ENCODE measurements at regions not wholly inside any gene's neighbourhood (a gene's known extent, or its start where the extent isn't known, plus 50 kb on each side); places are given as distances from the start of the nearest gene placed in this dataset.

GRCh38 chr6:104653781-104654180, 205.9 kb downstream of the HACE1 start:
- DNase-seq, result no peak
- Histone ChIP-seq H3K36me3 (no peaks in the 10 kb centered on the region), H3K27me3 (no peaks in the 10 kb centered on the region), H3K9me3 (no peaks in the 10 kb centered on the region), H3K4me3 (no peak overlapping the region), H3K4me1 (no peaks in the 10 kb centered on the region), H3K27ac (no peak overlapping the region)
- WGBS (ENCODE audit: insufficient coverage, low coverage, low lambda C conversion rate, missing lambda C conversion rate), result 40% methylated on average over 3 of the region's 3 CpGs
- no peak for ATAC-seq
- no peak for TF ChIP-seq POLR2A (IDR thresholded peaks at IDR 0.05)
- TF ChIP-seq, protein P1, sequence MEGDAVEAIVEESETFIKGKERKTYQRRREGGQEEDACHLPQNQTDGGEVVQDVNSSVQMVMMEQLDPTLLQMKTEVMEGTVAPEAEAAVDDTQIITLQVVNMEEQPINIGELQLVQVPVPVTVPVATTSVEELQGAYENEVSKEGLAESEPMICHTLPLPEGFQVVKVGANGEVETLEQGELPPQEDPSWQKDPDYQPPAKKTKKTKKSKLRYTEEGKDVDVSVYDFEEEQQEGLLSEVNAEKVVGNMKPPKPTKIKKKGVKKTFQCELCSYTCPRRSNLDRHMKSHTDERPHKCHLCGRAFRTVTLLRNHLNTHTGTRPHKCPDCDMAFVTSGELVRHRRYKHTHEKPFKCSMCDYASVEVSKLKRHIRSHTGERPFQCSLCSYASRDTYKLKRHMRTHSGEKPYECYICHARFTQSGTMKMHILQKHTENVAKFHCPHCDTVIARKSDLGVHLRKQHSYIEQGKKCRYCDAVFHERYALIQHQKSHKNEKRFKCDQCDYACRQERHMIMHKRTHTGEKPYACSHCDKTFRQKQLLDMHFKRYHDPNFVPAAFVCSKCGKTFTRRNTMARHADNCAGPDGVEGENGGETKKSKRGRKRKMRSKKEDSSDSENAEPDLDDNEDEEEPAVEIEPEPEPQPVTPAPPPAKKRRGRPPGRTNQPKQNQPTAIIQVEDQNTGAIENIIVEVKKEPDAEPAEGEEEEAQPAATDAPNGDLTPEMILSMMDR (IDR thresholded peaks at IDR 0.05), result no peak
- intact Hi-C loops (cut with DNase I), result no loop called here

DNA sequence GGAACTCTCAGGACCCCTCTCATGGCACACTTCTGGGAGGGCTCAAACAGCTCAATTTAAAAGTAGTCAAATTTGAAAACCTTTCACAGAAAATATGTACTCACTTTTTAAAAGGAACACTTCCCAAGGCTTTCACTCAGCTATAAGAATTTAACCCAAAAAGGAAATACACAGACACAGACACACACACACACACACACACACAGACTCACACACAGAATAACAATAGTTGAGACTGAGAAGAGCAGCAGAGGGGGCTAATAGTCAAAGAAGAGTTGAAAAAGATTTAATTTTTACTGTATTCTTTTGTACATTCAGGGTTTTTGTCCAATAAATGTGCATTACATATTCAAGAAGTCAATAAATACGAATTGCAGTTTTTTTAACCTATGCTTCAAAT, 211.4 kb downstream of the HACE1 start:
- no peak for DNase-seq

GRCh38 chr6:104644848-104645247, 214.9 kb downstream of the HACE1 start:
- intact Hi-C loops (cut with DNase I), result no loop called here
- WGBS (ENCODE audit: insufficient coverage, low coverage, low lambda C conversion rate, missing lambda C conversion rate), result 50% methylated on average over 1 of the region's 1 CpG
- no peak for ATAC-seq
- no peaks in the 10 kb centered on the region for H3K9me3 ChIP-seq
- no peaks in the 10 kb centered on the region for H3K4me1 ChIP-seq
- H3K27ac ChIP-seq, result no peak overlapping the region
- no peak for TF ChIP-seq POLR2A (IDR thresholded peaks at IDR 0.05)
- TF ChIP-seq, protein P1 (IDR thresholded peaks at IDR 0.05), result no peak
- H3K4me3 ChIP-seq, result no peak overlapping the region
- no peak for DNase-seq
- H3K27me3 ChIP-seq, result no peaks in the 10 kb centered on the region
- H3K36me3 ChIP-seq, result no peaks in the 10 kb centered on the region

More for the DNA sequence above, 211.4 kb downstream of the HACE1 start:
- no peaks in the 10 kb centered on the region for H3K9me3 ChIP-seq
- no peak overlapping the region for H3K4me3 ChIP-seq
- no peaks in the 10 kb centered on the region for H3K27me3 ChIP-seq
- WGBS (ENCODE audit: insufficient coverage, low coverage, low lambda C conversion rate, missing lambda C conversion rate), result 53% methylated on average over 1 of the region's 1 CpG
- no peak for ATAC-seq
- intact Hi-C loops (cut with DNase I), result no loop called here
- H3K4me1 ChIP-seq, result no peaks in the 10 kb centered on the region
- no peaks in the 10 kb centered on the region for H3K36me3 ChIP-seq
- no peak overlapping the region for H3K27ac ChIP-seq
- TF ChIP-seq POLR2A (IDR thresholded peaks at IDR 0.05), result no peak
- TF ChIP-seq, protein P1 (IDR thresholded peaks at IDR 0.05), result no peak

- WGBS (ENCODE audit: insufficient coverage, low coverage, low lambda C conversion rate, missing lambda C conversion rate), result 31% methylated on average over 2 of the region's 2 CpGs
- DNase-seq (no peak), ATAC-seq (no peak)
- TF ChIP-seq POLR2A (IDR thresholded peaks at IDR 0.05), result no peak
- TF ChIP-seq, protein P1 (IDR thresholded peaks at IDR 0.05), result no peak
- Histone ChIP-seq H3K27ac (no peak overlapping the region), H3K4me3 (no peak overlapping the region), H3K4me1 (no peaks in the 10 kb centered on the region), H3K9me3 (no peaks in the 10 kb centered on the region), H3K27me3 (no peaks in the 10 kb centered on the region), H3K36me3 (no peaks in the 10 kb centered on the region)
- intact Hi-C loops (cut with DNase I), result no loop called here
Observed at GRCh38 chr6:104642871-104643270, 216.8 kb downstream of the HACE1 start.

DNA sequence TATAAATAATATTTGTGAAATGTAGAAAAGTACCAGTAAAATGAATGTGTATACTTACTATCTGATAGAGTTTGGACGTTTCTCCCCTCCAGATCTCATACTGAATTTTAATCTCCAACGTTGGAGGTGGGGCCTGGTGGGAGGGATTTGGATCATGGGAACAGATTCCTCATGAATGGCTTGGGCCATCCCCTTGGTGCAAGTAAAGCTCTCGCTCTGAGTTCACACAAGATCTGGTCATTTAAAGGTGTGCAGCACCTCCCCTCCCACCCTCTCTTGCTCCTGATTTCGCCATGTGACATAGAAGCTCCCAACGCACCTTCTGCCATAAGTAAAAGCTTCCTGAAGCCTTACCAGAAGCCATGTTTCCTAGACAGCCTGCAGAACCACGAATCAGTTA, 219.0 kb downstream of the HACE1 start:
- Histone ChIP-seq H3K4me1 (no peaks in the 10 kb centered on the region), H3K36me3 (no peaks in the 10 kb centered on the region), H3K9me3 (no peaks in the 10 kb centered on the region), H3K27ac (no peak overlapping the region), H3K27me3 (no peaks in the 10 kb centered on the region), H3K4me3 (no peak overlapping the region)
- ATAC-seq (no peak), DNase-seq (no peak)
- intact Hi-C loops (cut with DNase I), result no loop called here
- 43% methylated on average over 6 of the region's 6 CpGs for WGBS (ENCODE audit: insufficient coverage, low coverage, low lambda C conversion rate, missing lambda C conversion rate)
- TF ChIP-seq, protein P1 (IDR thresholded peaks at IDR 0.05), result no peak
- TF ChIP-seq POLR2A (IDR thresholded peaks at IDR 0.05), result no peak
